ENCODE measurements at regions not wholly inside any gene's neighbourhood (a gene's known extent, or its start where the extent isn't known, plus 50 kb on each side); places are given as distances from the start of the nearest gene placed in this dataset.
"Not testable (repeated sequence)": the region's sequence is repeated elsewhere in the genome, so short reads cannot be mapped to it uniquely, and the experiment has no call there.

GRCh38 chr22:49513358-49513851 lies 314.3 kb downstream of the BRD1 start:
- Histone ChIP-seq H3K27me3 (ENCODE audit: insufficient read depth, low read length, poor library complexity, severe bottlenecking) (no peaks in the 10 kb centered on the region), H3K36me3 (ENCODE audit: insufficient read depth, low read length) (0 out of 2 replicates have a peak, but pooled peaks cover 4% of the 10 kb centered on the region), H3K9me3 (ENCODE audit: insufficient read depth, low read depth, low read length) (peaks cover 10% of the 10 kb centered on the region; the same call in 1 of the 2 replicates), H3K79me2 (ENCODE audit: insufficient read depth, low read length) (0 out of 2 replicates have a peak, but pooled peaks cover 5% of the 10 kb centered on the region), H3K4me1 (ENCODE audit: insufficient read depth, low read length, poor library complexity, severe bottlenecking) (peaks cover 25% of the 10 kb centered on the region), H2AFZ (ENCODE audit: low read length) (no peak overlapping the region), H4K20me1 (ENCODE audit: insufficient read depth, low read length, poor library complexity, severe bottlenecking) (no peaks in the 10 kb centered on the region), H3K9ac (ENCODE audit: low read depth, low read length, poor library complexity, severe bottlenecking) (no peak overlapping the region), H3K4me3 (ENCODE audit: low read length, poor library complexity, severe bottlenecking) (no peak overlapping the region), H3K9me2 (replicated peaks; ENCODE audit: low read depth, low read length) (no peaks in the 10 kb centered on the region), H3K4me2 (ENCODE audit: low read depth, low read length, poor library complexity, severe bottlenecking) (no peak overlapping the region), H3F3A (ENCODE audit: low read depth) (no peaks in the 10 kb centered on the region)
- TF ChIP-seq CTCF (conservative IDR thresholded peaks at IDR 0.05; ENCODE audit: low read length): no peak
- no peak for TF ChIP-seq EZH2phosphoT487 (IDR thresholded peaks at IDR 0.05; ENCODE audit: borderline replicate concordance)

- Histone ChIP-seq H2AFZ (ENCODE audit: low read length) (no peak overlapping the region), H3K4me3 (ENCODE audit: low read length, poor library complexity, severe bottlenecking) (peak overlapping the region; percentile 13), H3F3A (ENCODE audit: low read depth) (no peaks in the 10 kb centered on the region), H3K4me1 (ENCODE audit: insufficient read depth, low read length, poor library complexity, severe bottlenecking) (peaks cover 25% of the 10 kb centered on the region), H3K9me3 (ENCODE audit: insufficient read depth, low read depth, low read length) (peaks cover 10% of the 10 kb centered on the region; the same call in 1 of the 2 replicates), H3K36me3 (ENCODE audit: insufficient read depth, low read length) (0 out of 2 replicates have a peak, but pooled peaks cover 4% of the 10 kb centered on the region), H4K20me1 (ENCODE audit: insufficient read depth, low read length, poor library complexity, severe bottlenecking) (no peaks in the 10 kb centered on the region), H3K79me2 (ENCODE audit: insufficient read depth, low read length) (0 out of 2 replicates have a peak, but pooled peaks cover 5% of the 10 kb centered on the region), H3K27me3 (ENCODE audit: insufficient read depth, low read length, poor library complexity, severe bottlenecking) (no peaks in the 10 kb centered on the region), H3K9me2 (replicated peaks; ENCODE audit: low read depth, low read length) (no peaks in the 10 kb centered on the region), H3K9ac (ENCODE audit: low read depth, low read length, poor library complexity, severe bottlenecking) (peak overlapping the region; percentile 2), H3K4me2 (ENCODE audit: low read depth, low read length, poor library complexity, severe bottlenecking) (peak overlapping the region; percentile 50)
- TF ChIP-seq EZH2phosphoT487 (IDR thresholded peaks at IDR 0.05; ENCODE audit: borderline replicate concordance): no peak
- no peak for TF ChIP-seq CTCF (conservative IDR thresholded peaks at IDR 0.05; ENCODE audit: low read length)
These were observed 315.0 kb downstream of the BRD1 start for GRCh38 chr22:49512487-49513165.

GRCh38 chr22:49511393-49512189 lies 316.1 kb downstream of the BRD1 start:
- Histone ChIP-seq H3K4me2 (ENCODE audit: low read depth, low read length, poor library complexity, severe bottlenecking) (peak overlapping the region; percentile 50), H3K4me1 (ENCODE audit: insufficient read depth, low read length, poor library complexity, severe bottlenecking) (peaks cover 29% of the 10 kb centered on the region), H3K4me3 (ENCODE audit: low read length, poor library complexity, severe bottlenecking) (peak overlapping the region; percentile 13), H3K9ac (ENCODE audit: low read depth, low read length, poor library complexity, severe bottlenecking) (peak overlapping the region; percentile 2), H3K9me3 (ENCODE audit: insufficient read depth, low read depth, low read length) (peaks cover 10% of the 10 kb centered on the region; the same call in 1 of the 2 replicates)
- H3K79me2 ChIP-seq (ENCODE audit: insufficient read depth, low read length); H3K36me3 ChIP-seq (ENCODE audit: insufficient read depth, low read length); H3K27me3 ChIP-seq (ENCODE audit: insufficient read depth, low read length, poor library complexity, severe bottlenecking); H3K9me2 ChIP-seq (replicated peaks; ENCODE audit: low read depth, low read length); H4K20me1 ChIP-seq (ENCODE audit: insufficient read depth, low read length, poor library complexity, severe bottlenecking); H2AFZ ChIP-seq (ENCODE audit: low read length); H3F3A ChIP-seq (ENCODE audit: low read depth): not testable (repeated sequence)
